RPMI8226 (cell line): ENCODE measurements at regions not wholly inside any gene's neighbourhood (a gene's known extent, or its start where the extent isn't known, plus 50 kb on each side); places are given as distances from the start of the nearest gene placed in this dataset.

Experiments
- DNase-seq: peaks from one replicate; pipeline ENCODE4 v3.0.0-alpha.2; 2015

DNA sequence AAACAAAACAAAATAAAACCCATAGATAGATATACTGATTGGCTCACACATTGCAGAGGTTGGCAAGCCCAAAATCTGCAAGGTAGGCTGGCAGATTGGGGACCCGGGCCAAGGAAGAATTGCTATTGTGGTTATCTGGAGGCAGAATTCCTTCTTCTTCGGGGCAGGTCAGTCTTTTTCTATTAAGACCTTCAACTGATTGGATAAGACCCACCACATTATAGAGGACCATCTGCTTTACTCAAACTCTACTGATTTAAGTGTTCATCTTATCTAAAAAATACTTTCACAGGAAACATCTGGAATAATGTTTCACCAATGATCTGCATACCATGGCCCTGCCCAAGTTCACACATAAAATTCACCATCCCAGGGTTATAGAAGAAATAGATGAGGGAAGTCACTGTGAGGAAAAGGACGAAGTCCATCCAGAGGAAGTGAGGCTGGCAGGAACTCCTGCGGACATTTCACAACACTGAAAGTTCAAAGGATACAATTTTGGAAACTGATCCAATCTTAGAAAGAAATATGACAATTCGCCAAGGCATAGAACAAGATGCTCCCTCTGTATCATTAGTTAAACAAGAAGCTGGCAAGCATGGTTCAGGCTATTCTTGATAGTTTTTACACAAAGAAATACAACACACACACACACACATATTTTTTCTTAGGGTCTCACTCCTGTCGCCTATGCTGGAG is 127.6 kb upstream of the MED13L start:
- no peak for DNase-seq

DNA sequence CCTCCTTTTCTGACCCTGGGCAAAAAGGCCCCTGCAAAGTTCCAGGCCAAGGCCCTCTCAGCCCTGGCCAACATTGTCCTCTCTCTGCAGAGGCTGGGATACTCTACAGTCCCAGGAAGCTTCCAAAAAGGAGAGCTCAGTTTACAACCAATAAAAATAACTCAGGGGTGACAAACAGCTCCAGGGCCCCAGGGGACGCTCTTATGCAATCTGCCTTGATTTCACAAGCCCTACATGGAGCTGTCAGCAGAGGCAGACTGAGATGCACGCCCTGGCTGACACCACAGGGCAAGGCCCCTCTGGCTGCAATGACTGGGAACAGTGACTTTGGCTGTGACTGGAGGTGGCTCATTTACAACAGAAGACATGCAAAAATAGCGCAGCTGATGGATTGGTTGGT is 129.0 kb upstream of the MED13L start:
- DNase-seq = no peak

DNA sequence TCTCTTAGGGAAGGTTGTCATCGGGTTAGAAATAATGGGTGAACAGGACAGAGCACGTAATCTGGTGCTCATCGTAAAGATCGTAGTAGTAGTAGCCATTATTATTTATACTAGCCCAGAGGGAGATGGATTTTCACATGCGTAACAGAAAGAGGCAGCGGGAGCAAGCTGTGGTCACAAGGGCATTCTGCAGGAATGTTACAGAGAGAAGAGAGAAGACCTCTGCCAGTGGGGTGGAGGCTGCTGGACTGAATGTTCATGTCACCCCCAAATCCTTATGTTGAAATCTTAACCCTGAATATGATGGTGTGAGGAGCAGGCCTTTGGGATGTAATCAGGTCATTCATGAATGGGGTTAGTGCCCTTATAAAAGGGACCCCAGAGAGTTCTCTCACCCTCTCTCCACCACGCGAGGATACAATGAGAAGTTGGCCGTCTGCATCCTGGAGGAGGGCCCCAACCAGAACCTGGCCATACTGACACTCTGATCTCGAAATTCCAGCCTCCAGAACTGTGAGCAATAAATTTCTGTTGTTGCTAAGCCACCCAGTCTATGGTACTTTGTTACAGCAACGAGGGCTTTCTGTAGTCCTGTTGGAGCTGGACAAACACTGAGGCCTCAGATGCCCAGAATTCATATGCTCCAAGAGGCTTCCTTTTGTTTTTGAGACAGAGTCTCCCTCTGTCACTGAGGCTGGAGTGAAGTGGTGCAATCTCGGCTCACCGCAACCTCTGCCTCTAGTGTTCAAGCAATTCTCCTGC is 131.2 kb upstream of the MED13L start:
- DNase-seq = no peak

DNA sequence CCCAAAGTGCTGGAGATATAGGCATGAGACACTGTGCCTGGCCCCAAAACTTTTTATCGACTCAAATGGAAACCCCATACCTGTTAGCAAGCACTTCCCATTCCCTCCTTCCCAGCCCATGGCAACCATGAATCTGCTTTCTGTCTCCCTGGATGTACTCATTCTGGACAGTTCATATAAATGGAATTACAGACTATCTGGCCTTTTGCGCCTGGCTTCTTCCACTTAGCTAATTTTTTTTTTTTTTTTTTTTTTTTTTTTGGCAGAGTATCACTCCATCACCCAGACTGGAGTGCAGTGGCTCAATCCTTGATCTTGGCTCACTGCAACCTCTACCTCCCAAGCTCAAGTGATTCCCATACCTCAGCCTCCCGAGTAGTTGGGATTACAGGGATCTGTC is 134.5 kb upstream of the MED13L start:
- no peak for DNase-seq

DNA sequence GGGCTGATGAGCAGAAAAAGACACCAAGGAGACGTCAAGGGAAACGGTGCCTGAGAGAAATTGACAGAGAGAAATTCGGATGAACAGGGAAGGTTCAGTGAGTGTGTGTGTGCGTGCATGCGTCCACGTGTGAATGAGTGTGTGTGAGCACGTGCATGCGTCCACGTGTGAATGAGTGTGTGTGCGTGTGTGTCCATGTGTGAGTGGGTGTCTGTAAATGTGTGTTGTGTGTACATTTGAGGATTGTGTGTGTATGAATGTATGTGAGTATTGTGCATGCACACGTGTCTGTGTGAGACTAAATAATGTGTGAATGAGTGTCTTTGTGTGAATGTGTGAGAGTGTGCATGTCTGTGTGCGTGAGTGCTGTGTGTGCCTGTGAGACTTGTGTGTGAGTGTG is 137.4 kb upstream of the MED13L start:
- no peak for DNase-seq

DNA sequence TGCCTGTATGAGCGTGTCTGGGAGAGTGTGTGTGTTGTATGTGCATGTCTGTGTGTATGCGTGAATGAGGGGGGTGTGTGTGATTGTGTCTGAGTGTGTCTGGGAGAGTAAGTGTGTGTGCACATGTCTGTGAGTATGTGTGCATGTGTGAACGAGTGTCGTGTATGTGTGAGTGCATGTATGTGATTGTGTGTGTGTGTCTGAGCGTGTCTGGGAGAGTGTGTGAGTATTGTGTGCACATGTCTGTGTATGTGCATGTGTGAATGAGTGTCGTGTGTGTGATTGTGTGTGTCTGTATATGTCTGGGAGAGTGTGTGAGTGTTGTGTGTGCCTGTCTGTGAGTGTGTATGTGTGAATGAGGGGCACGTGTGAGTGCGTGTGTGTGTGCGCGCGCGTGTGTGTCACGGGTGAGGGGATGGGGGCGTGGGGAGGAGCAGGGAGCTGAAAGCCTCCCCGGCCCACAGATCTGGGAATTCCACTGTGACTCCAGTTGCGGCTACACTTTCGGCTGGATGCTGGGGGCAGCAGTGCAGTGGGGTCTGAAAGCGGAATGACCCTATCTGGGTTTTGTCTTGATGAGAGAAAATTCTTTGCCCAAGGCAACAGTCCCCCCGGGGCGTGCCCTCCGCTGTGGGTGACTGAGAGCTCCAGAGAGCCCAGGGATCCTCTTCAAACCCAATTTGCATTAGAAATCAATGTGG is 138.1 kb upstream of the MED13L start:
- no peak for DNase-seq

DNA sequence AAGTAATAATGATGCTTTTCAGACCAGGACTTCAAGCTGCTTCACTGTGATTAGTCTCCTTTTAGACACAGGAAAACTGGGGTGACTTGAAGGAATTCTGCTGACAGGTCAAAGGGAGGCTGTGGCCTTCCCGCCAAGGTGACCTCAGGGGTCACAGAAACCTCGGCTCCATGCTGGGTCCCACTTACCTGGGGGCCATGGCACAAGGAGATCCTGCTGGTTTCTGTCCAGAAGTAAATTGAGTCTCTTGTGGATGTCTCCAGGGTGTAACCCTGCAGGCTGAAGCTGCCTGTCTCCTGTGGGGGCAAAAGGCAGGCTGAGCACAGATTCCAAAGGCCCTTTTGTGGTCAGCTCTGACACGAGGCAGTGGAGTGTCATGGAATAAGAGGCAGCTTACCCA is 138.7 kb upstream of the MED13L start:
- DNase-seq = no peak

DNA sequence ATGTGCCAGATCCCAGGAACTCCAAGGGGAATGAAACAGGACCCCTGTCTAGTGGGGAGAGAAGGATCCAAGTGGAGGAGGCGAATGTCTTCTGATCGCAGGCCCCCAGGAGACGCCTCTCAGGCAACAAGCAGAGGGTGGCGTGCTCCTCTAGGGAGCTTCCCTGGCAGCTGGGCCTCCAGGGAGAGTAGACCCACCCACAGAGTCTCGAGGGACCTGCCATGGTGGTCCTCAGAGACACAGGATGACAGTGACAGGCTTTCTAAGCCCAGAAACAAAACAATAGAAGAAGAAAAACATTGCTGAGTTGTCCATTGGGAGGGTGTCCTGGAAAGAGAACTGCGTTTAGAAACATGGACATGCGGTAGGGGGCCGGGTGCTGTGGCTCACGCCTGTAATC is 140.6 kb upstream of the MAP1LC3B2 start:
- DNase-seq = no peak

DNA sequence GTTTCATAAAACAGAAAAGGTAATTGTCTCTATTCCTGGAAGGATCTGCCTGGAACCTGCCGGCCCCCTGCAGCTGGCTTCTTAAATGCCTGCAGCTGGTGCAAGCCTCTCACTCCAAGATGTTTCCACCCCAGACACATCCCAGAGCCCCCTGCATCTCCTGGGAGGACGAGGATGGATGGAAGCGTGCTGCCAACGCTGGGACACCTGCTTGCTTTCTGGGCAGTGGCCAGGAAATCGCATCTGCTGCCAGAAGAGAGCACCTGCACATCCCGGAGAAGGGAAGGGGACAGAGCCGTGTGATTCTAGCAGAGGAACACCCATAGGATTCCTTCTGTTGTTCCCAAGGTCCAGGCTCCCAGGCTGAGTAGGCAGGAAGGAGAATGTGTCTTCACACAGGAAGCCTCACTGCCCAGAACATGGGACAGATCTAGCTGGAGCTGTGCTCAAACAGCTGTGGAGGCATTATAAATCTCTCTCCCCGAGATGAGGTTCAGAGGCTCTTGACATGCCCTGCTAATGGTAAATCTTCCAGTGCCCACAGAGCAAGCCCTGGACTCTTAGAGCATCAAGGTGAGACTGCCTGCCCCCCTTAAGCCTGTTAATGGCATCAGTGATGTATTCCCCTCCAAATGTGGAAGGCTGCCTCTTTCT is 138.8 kb upstream of the MAP1LC3B2 start:
- DNase-seq = no peak

DNA sequence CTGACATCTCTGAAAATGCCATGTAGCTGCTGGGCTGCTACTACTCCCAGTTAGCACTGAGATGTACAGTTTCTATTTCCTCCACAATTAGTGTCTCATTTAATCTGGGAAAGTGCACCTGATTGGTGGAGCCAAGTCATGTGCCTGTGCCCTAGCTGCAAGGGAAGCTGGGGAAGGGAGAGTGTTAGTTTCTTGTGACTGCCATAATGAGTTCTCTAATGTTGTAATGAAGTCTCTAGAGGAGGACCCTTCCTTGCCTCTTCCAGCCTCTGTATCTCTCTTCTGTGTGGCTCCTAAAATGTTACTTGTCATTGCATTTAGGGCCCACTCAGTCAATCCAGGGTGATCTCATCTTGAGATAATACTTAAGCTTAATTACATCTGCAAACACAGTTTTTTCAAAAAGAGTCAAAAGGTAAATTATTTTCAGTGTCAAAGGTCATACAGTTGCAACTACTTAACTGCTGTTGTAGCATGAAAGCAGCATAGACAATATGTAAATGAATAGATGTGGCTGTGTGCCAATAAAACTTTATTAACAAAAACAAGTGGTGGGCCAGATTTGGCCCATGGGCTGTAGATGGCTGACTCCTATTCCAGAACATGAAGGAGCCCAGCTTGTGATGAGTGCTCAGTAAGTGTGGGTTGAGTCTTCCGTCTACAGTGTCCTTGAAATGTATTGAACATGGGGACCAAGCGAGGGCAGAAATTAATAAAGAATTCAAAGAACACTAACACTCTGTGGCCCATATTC is 137.2 kb upstream of the MAP1LC3B2 start:
- DNase-seq = no peak

DNA sequence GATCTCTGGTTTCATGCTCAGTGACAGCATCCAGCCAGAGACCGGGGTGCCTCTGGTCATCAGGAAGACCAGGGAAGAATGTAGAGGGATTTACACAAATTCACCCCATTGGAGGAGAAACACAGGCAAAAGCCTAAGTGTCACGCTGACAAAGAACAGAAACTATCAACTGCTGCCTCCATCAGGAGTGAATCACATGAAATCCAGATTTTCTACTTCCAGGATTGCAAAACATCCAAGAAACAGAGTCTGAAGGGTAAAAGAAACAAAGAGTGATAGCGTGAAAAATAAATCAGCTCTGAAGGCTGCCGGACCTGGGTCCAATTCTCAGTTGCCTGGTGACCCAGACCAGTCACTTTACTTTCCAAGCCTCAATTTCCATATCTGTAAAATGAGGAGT is 136.1 kb upstream of the MAP1LC3B2 start:
- no peak for DNase-seq

DNA sequence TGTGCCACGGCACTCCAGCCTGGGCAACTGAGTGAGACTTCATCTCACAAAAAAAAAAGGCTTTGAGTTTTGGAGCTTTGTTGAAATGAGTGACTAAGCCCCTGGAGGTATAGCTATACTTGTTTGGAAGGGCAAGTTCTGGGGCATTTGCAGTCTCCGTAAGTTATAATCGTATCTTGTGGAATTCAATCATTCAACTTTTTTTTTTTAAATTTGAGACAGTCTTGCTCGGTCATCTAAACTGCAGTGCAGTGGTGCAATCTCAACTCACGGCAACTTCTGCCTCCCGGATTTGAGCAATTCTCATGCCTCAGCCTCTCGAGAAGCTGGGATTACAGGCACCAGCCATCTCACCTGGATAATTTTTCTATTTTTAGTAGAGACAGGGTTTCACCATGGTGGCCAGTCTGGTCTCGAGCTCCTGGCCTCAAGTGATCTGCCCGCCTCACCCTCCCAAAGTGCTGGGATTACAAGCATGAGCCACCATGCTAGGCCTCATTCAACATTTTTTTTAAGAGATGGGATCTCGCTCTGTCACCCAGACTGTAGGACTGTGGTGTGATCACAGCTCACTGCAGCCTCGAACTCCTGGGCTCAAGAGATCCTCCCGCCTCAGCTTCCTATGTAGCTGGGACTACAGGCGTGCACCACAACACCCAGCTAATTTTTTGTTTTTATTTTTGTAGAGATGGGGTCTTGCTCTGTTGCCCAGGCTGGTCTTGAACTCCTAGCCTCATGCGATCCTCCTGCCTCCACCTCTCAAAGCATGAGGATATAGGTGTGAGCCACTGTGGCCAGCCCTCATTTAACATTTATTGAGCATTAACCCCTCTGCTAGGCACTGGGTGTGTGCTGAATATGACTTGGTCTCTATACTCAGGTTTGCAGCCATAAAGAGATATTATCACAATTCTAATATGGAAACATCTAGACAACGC is 133.7 kb upstream of the MAP1LC3B2 start:
- DNase-seq = no peak

DNA sequence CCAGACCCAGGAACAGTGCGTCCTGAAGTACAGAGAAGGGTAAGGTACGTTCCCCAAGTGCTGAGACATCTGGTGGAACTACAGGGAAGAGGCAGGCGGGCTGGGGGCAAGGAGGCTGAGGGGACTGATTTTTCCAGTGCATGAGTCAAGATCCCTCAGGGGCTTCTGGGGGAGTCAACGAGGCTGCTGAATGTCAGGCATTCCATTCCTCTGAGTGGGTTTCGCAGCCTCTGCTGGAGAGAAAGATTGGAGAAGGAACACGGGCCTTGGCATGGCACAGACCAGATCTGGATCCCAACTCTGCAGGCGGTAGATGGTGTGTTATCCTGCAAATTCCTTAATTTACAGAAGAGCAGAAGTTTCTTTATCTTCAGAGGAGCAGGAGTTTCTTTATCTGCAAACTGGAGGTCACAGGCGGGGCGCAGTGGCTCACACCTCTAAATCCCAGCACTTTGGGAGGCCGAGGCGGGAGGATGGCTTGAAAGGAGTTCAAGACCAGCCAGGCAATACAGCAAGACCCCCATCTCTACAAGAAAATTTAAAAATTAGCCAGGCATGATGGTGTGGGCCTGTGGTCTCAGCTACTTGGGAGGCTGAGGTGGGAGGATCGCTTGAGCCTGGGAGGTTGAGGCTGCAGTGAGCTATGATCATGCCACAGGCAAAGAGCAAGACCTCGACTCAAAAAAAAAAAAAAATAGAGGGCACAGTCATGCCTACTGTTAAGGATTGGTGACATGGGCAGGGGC is 132.6 kb upstream of the MAP1LC3B2 start:
- no peak for DNase-seq

DNA sequence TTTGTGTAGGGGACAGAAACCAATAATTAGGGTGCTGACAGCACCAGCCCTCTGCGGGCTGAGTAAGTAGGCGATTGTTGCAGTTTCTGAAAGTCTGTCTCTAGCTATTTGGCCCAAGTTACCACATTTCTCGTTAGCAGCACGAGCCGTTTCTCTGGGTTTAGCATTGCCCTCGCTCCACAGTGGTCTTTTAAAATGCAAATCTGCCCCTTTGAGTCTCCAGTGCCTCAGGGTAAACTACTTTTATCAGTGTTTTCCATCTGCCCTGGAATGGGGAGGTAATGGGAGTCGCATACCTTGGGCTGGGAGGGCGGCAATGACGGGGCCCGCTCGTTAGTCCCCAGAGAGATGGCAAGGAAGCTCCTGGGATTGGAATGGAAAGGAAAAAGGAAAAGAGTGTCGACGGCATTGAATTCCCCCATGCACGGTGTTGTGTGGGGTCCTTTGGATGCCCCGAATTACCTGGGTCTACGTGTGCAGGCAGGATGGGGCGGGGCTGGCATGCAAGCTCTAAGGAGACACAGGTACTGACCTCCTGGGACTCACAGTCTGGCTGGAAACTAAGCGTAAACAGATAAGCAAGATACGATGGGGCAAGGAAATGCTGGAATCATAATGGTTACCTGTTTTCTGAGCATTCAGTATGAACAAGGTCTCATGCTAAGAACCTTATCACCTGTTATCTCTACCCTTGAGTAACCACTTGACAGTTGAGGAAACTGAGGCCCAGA is 131.8 kb upstream of the MAP1LC3B2 start:
- no peak for DNase-seq

DNA sequence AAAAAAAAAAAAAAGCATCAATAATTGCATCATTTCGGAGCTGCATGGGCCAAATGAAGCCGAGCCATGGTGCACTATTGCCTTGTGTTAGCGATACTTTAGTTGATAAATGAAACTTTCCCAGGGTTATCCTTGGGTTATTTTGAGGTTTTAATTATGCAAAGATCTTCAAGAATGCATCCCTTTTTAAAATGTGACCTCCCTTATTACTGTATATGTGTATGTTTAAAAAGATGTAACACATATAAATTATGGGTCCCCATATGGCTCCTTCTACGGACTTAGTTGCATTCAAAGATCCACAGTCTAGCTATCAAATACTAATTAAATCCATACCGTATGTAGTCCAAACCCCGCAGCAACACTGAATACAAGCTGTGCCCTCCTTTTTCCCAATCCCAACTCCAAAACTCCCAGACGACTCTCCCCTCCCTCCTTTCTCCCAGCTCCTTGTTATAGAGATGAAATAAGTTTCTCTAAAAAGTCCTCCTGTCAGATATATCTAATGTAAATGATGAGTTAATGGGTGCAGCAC is 129.3 kb upstream of the MAP1LC3B2 start:
- no peak for DNase-seq

DNA sequence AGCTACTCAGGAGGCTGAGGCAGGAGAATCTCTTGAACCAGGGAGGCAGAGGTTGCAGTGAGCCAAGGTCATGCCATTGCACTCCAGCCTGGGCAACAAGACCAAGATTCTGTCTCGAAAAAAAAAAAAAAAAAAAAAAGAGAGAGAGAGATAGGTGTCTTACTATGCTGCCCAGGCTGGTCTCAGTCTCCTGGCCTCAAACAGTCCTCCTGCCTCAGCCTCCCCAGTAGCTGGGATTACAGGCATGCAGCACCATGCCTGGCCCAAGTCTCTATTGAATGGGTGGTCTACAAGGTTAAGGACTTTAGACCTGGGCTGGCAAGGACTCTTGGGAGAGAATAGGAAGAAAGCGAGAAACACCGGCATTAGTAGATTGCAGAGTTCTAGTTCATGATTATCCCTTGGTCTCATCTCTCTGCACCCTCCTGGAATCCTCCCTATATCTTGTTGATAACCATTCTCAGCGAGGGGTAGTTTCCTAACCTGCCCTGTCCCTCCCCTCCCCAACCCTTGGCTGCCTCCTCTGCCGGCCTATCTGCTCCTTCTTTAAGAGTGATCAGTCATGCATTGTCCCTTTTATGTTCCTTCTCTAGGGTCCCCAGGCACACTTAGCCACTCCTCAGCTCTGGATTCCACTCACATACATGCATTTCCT is 128.1 kb upstream of the MAP1LC3B2 start:
- DNase-seq = no peak

DNA sequence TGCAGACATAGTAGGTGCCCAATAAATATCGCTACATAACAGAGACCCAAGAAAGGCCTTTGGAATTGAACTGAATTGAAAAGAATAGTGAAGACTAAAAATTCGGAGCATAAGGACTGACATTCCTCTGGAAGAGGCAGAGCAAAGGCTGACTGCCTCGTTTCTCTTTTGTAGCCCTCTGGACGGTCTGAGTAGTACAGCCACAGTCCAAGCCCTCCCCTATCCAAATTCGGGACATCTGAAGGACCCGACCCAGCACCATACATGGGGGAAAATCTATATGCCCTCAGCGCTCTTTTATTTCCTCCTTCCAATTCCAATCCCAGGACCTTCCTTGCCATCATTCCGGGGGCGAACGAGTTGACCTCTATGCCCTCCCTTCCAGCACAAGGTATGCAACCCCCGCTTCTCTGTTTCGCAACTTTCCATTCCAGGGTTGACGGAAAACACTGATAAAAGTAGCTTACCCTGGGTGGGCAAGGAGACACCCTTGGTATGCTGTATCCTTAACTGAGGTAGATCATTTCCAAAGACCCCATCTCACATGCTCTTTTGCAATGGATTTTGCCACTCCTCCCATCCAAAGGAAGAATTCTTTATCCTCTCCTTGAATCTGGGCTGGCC is 127.4 kb upstream of the MAP1LC3B2 start:
- no peak for DNase-seq

DNA sequence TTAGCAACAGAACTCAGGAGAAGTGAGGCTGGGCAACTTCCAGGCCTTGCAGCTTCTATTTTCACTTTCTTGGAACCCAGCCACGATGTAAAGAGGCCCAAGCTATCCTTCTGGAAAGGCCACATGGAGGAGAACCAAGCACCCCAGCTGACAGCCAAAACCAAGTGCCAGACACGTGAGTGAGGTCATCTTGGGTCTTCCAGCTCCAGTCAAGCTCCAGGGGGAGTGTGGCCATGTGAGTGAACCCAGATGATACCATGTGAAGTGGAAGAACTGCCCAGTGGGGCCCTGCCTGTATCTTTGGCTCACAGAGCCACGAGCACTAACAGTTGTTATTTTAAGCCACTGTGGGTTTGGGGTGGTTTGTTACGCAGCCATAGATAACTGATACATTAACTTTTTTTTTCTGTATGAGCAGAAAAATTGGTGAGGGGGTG is 126.8 kb upstream of the MAP1LC3B2 start:
- no peak for DNase-seq

DNA sequence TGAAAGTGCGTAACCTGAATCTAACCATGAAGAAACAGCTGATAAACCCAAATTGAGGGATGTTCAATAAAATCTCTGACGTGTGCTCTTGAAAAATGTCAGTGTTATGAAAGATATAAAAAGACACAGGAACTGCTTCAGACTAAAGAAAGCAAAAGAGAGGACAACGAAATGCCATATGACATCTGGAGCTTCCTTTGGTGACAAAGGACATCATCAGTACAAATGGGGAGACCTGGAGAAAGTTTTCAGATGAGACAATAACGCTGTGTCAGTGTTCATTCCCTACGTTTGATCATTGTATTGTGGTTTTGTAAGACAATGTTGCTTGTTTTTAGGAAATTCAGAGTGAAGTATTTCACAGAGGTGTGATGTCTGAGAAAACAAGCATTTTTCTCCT is 125.9 kb upstream of the MAP1LC3B2 start:
- DNase-seq = no peak
